ENCODE measurements at regions not wholly inside any gene's neighbourhood (a gene's known extent, or its start where the extent isn't known, plus 50 kb on each side); places are given as distances from the start of the nearest gene placed in this dataset.

DNA sequence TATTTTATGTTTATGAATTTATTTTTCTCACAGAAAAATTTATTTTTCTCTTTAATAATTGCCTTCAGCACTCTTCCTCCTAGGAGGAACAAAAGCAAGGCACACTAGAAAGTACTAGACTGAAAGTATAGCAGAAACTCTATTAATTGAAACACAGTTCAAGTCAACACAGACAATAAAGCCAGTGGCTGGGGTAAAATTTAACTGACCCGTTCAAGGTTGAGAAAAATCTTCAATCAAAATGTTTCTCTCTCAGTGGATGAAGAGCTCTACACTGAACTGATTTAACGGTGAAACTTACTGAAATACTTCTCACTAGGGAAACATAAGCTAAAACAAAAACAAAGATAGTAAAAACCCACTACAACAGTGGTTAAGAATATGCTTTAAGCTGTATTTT is 230.1 kb upstream of the MIR17HG start:
- POLR2A ChIA-PET (ENCODE audit: unreplicated experiment), result no interaction called here

GRCh38 chr13:91119643-91120042 is 227.8 kb upstream of the MIR17HG start:
- Histone ChIP-seq H3K4me3 (no peak overlapping the region), H3K4me2 (no peak overlapping the region), H3K9me3 (ENCODE audit: insufficient read depth, low read depth) (no peaks in the 10 kb centered on the region), H3K27ac (no peak overlapping the region), H2AFZ (no peak overlapping the region), H3K79me2 (ENCODE audit: low read depth) (no peaks in the 10 kb centered on the region), H3K27me3 (ENCODE audit: insufficient read depth, low read depth) (no peaks in the 10 kb centered on the region), H4K20me1 (ENCODE audit: insufficient read depth) (no peaks in the 10 kb centered on the region), H3K36me3 (ENCODE audit: low read depth) (no peaks in the 10 kb centered on the region), H3F3A (ENCODE audit: insufficient read depth, low read depth) (no peaks in the 10 kb centered on the region), H3K4me1 (replicated peaks; ENCODE audit: insufficient read depth) (no peaks in the 10 kb centered on the region), H3K9me2 (ENCODE audit: insufficient read depth) (no peaks in the 10 kb centered on the region)
- intact Hi-C loops (cut with micrococcal nuclease; ENCODE audit: unreplicated experiment), result no loop called here
- no peak for DNase-seq
- ChIA-PET POLR2A (ENCODE audit: unreplicated experiment) (no interaction called here), CTCF (no interaction called here)
- no TSS peak for BruUV-seq (replicated peaks)
- no peak for TF ChIP-seq EZH2 (IDR thresholded peaks at IDR 0.05; ENCODE audit: low read depth)
- TF ChIP-seq, protein P1, sequence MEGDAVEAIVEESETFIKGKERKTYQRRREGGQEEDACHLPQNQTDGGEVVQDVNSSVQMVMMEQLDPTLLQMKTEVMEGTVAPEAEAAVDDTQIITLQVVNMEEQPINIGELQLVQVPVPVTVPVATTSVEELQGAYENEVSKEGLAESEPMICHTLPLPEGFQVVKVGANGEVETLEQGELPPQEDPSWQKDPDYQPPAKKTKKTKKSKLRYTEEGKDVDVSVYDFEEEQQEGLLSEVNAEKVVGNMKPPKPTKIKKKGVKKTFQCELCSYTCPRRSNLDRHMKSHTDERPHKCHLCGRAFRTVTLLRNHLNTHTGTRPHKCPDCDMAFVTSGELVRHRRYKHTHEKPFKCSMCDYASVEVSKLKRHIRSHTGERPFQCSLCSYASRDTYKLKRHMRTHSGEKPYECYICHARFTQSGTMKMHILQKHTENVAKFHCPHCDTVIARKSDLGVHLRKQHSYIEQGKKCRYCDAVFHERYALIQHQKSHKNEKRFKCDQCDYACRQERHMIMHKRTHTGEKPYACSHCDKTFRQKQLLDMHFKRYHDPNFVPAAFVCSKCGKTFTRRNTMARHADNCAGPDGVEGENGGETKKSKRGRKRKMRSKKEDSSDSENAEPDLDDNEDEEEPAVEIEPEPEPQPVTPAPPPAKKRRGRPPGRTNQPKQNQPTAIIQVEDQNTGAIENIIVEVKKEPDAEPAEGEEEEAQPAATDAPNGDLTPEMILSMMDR (conservative IDR thresholded peaks at IDR 0.05), result no peak

More for the DNA sequence above, 230.1 kb upstream of the MIR17HG start:
- H3K27me3 ChIP-seq (ENCODE audit: insufficient read depth, low read depth), result no peaks in the 10 kb centered on the region
- H3K9me3 ChIP-seq (ENCODE audit: insufficient read depth, low read depth), result no peaks in the 10 kb centered on the region
- H3K9me2 ChIP-seq (ENCODE audit: insufficient read depth), result no peaks in the 10 kb centered on the region
- TF ChIP-seq, protein P1 (conservative IDR thresholded peaks at IDR 0.05), result no peak
- no peak for TF ChIP-seq EZH2 (IDR thresholded peaks at IDR 0.05; ENCODE audit: low read depth)
- H3K36me3 ChIP-seq (ENCODE audit: low read depth), result no peaks in the 10 kb centered on the region
- no peaks in the 10 kb centered on the region for H4K20me1 ChIP-seq (ENCODE audit: insufficient read depth)
- CTCF ChIA-PET, result no interaction called here
- no TSS peak for BruUV-seq (replicated peaks)
- no peak for DNase-seq
- H3K4me1 ChIP-seq (replicated peaks; ENCODE audit: insufficient read depth), result no peaks in the 10 kb centered on the region
- no peak overlapping the region for H3K27ac ChIP-seq
- no peak overlapping the region for H3K4me3 ChIP-seq
- H3K79me2 ChIP-seq (ENCODE audit: low read depth), result no peaks in the 10 kb centered on the region
- H3F3A ChIP-seq (ENCODE audit: insufficient read depth, low read depth), result no peaks in the 10 kb centered on the region
- H3K4me2 ChIP-seq, result no peak overlapping the region
- no peak overlapping the region for H2AFZ ChIP-seq
- intact Hi-C loops (cut with micrococcal nuclease; ENCODE audit: unreplicated experiment), result no loop called here

- Histone ChIP-seq H3K4me1 (replicated peaks; ENCODE audit: insufficient read depth) (no peaks in the 10 kb centered on the region), H3K4me3 (no peak overlapping the region), H3K27ac (no peak overlapping the region), H3K36me3 (ENCODE audit: low read depth) (no peaks in the 10 kb centered on the region), H3K9me2 (ENCODE audit: insufficient read depth) (no peaks in the 10 kb centered on the region), H4K20me1 (ENCODE audit: insufficient read depth) (no peaks in the 10 kb centered on the region), H3F3A (ENCODE audit: insufficient read depth, low read depth) (no peaks in the 10 kb centered on the region), H3K79me2 (ENCODE audit: low read depth) (no peaks in the 10 kb centered on the region), H3K27me3 (ENCODE audit: insufficient read depth, low read depth) (no peaks in the 10 kb centered on the region), H3K4me2 (no peak overlapping the region), H3K9me3 (ENCODE audit: insufficient read depth, low read depth) (no peaks in the 10 kb centered on the region), H2AFZ (no peak overlapping the region)
- ChIA-PET POLR2A (ENCODE audit: unreplicated experiment) (no interaction called here), CTCF (no interaction called here)
- BruUV-seq (replicated peaks), result no TSS peak
- intact Hi-C loops (cut with micrococcal nuclease; ENCODE audit: unreplicated experiment), result no loop called here
- TF ChIP-seq, protein P1 (conservative IDR thresholded peaks at IDR 0.05), result no peak
- TF ChIP-seq EZH2 (IDR thresholded peaks at IDR 0.05; ENCODE audit: low read depth), result no peak
- DNase-seq, result no peak
Measured at GRCh38 chr13:91122766-91123165, 224.7 kb upstream of the MIR17HG start.
